ENCODE measurements at regions not wholly inside any gene's neighbourhood (a gene's known extent, or its start where the extent isn't known, plus 50 kb on each side); places are given as distances from the start of the nearest gene placed in this dataset.
"Not testable (repeated sequence)": the region's sequence is repeated elsewhere in the genome, so short reads cannot be mapped to it uniquely, and the experiment has no call there.

DNA sequence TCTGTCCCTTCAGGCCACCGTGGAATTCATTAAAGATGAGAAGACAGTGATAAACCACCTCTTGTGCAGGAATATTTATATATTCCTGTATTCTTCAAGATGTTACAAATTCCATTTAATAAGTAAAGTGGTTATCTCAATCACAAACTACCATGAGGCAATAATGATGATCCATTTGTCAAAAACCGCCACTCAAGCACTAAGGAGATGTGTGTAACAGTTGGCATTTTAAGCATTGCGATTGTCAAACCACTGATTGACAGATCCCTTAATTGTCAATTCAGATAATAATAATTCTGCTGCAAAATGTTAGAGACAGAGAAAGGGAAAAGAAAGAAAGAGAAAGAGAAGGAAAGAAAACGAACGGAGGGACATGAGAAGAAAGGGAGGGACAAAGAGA, 476.1 kb upstream of the RBFOX1 start:
- no peak for DNase-seq (ENCODE audit: low read depth)

DNA sequence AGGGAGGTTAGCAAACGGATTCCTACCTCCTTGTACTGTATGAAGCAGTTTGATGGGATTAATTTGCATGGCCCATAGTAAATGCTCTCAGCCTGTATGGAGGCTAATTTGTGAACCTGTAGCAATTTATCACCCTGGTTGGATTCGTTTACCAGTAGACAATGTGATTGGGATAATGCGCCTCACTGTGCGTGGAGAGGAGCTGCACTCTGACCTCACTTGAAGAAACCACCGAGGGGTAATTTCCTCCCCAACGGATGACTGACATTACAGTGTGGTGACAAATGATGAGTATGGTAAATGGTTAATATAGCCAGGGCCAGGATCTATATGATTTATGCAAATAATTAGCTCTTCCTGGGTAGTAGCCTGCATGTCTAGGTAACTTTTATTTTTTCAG, 479.1 kb upstream of the RBFOX1 start:
- DNase-seq (ENCODE audit: low read depth): no peak

DNA sequence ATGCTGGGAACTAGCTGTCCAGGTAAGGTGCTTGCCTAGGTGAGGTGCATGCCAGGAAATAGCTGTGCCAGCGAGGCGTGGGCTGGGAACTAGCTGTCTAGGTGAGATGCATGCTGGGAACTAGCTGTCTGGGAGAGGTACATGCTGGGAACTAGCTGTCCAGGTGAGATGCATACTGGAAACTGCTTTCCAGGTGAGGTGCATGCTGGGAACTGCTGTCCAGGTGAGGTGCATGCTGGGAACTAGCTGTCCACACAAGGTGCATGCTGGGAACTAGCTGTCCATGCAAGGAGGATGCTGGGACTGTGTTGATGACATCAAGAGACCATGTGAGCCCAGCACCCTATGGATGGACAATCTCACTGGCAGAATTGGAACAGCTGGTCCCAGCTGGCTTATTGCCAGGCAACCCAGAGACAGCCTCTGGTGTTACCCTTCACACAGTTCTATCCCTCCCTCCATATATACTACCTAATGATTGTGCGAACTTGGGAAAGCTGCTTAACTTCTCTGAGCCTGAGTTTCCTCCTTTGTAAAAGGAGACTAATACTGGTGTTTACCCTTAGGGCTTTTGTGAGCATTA, 479.9 kb upstream of the RBFOX1 start:
- DNase-seq (ENCODE audit: low read depth): no peak

DNA sequence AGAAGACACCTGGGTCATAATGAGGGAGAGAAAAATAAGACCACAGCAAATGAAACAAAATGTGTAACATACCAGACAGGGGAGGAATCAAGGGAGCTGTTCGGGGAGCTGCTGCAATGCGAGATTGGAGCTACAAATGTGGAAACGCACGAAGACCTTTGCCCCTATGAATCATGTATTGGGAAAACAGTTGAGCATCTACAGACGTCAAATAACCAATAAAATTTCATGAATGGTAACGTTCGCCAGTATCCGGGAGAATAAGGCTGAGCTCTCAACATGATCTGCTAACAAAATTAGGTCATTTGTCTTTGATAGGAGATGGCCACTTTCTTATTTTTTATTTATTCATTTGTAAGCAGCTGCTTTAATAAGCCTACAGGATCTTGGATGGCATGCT, 486.2 kb upstream of the RBFOX1 start:
- DNase-seq (ENCODE audit: low read depth): no peak

DNA sequence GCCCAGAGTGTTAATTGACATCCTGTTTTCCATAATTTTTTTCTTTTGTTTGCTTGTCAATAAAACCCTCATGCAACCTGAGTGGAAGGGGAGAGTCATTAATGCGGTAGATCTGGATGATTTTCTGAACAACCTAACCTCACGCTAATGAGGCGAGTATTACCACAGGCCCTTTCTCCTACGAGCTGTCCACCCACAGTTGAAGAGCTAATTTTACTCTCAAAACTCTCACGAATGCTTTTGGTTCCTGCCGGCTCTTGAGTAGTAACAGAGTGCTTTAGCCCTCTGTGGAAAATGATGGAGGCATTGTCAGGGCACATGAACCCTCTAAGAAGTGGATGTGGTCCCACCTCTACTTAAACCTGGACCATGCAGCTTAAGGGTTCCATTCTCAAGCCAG, 491.3 kb upstream of the RBFOX1 start:
- no peak for DNase-seq (ENCODE audit: low read depth)

DNA sequence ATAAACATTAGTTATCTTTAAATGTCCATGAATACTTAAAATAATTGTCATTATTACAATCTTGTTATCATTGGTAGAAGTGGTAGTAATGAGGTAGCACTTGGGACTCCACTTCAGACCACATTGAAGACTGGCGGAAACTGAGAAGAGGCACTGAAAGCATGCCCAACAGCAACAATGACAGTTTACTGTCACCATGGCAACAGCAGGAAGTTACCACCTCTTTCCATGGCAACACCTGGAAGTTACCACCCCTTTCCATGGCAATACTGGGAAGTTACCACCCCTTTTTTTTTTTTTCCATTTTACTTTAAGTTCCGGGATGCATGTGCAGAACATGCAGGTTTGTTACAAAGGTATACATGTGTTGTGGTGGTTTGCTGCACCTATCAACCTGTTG, 494.9 kb upstream of the RBFOX1 start:
- DNase-seq (ENCODE audit: low read depth): no peak

DNA sequence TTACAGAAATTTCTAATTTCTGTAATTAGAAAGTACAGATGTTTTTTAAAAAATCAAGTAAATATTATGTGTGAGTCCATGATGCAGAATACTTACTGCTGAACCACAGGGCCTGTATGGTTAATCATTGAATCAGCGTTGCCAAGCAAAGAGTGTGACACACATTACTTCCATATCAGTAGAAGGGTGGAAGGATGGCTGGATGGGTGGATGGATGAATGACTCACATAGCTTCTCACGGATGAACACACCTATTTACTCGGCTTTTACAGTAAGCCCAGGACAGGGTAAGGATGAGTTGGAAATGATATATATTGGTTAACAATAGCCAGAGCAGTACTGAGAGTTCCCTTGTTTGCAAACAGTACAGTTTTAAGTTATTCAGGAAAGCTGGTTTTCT, 495.9 kb upstream of the RBFOX1 start:
- DNase-seq (ENCODE audit: low read depth): no peak

DNA sequence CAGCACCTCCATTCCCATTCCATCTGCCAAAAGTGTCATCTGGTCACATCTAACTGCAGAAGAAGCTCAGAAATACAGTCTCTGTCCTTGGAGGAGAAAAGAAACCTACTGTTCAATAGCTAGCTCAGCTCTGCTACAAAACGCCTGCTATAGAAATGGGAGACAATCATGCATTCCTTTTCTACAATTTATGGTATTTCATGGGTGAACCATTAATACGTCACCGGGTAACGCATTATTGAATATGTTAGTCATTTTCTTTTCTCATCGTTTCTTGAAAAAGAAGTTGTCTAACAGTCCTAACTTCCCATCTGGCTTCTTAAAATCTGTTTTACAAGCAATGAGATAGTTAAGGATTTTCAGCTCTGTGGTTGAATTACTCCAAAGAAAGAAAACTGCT, 496.7 kb upstream of the RBFOX1 start:
- no peak for DNase-seq (ENCODE audit: low read depth)

DNA sequence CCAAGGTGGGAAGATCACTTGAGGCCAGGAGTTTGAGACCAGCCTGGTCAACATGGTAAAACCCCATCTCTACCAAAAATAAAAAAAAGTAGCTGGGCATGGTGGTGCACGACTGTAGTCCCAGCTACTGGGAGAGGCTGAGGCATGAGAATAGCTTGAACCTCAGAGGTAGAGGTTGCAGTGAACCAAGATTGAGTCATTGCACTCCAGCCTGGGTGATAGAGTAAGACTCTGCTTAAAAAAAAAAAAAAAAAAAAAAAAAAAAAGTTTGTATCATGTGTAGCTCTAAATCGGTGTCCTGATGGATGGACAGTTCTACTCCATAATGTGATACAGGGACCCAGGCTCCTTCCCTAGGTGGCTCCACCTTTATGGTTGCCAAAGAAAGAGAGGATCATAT, 497.1 kb upstream of the RBFOX1 start:
- DNase-seq (ENCODE audit: low read depth): no peak

DNA sequence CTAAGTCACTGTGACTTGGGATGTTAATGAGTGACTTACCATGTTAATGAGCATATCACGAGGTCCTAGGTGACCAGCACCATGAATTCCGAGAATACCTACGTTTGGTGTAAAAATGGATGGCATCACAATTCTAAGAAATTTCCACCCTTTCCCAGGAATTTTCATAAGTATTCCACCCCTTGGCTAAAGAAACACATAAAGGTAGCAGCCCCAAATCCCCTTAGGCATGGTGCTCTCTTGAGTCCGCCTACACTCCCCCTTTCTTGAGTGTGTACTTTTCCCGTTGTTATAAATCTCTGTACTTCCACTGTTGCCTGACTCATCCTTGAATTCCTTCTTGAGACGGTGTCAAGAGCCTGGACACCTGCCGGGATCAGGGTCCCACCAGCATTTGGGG, 504.0 kb upstream of the RBFOX1 start:
- no peak for DNase-seq (ENCODE audit: low read depth)

DNA sequence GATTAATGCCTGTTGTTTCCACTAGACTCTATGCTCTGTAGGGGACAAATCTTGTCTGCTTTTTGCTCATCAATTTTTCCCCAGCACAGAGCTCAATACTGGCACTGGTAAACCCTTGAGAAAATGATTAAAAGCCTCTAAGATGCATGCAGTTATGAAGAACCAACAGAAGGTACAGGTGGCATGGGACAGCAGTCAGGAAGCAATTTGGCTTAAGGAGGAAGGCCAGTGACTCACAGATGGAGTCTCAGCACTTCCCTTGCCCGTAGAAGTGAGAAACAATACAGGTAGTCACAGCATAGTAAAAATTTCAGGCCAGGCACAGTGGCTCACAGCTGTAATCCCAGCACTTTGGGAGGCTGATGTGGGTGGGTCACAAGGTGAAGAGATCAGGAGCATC, 504.7 kb upstream of the RBFOX1 start:
- DNase-seq (ENCODE audit: low read depth): no peak

DNA sequence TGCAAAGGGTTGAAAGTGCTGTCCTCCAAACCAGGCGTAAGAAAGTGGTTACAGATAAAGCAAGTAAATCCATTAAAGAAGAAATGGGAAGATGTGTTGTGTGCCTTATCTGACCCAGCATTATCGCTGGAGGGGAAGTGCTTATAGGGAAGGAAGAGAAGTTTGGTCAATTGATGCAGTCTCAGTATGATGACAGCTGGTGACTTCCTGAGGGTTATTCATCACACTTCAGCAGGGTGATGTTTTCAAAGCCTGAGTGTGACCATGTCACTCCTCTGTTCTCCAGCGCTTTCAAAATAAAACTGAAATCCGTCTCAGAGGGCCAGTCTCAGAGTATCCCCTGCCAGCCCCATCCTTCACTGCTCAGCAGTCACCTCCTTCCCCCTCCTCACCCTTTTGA, 505.4 kb upstream of the RBFOX1 start:
- DNase-seq (ENCODE audit: low read depth): no peak

DNA sequence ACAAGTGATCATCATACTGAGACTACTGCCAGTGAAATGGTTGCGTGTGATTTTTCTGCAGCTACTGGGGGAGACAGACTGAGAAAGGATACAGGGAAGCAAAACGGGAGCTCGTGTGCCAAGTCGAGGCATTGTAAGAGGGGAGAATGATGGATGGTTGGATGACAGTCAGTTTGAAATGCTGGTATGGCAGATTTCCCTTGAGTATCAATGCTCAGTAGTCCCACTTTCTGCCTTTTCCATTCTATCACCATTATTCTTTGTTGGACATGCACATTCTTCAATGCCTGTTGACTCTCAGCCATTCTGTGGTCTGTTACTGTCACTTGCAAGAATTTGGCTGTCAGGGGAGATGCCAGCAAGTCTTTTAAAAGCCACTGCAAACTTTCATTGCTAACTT, 510.6 kb upstream of the RBFOX1 start:
- DNase-seq (ENCODE audit: low read depth): no peak

DNA sequence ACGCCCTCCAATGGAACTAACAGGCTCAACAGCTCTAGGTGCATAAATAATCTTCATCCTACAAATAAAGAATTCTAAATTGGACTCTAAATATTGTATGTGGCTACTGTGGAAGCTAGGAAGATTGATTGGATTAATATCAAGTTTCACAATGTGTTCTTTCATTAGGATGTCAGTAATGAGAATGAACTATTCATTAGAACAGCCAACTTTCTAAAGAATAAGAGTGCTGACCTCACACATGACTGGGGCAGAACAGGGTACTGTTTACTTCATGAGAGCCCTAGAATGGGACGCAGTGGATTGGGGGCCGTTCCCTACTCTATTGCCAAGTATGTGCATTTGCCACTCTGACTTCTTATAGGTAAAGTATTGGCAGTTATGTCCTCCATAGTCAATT, 528.2 kb upstream of the RBFOX1 start:
- no peak for DNase-seq (ENCODE audit: low read depth)

DNA sequence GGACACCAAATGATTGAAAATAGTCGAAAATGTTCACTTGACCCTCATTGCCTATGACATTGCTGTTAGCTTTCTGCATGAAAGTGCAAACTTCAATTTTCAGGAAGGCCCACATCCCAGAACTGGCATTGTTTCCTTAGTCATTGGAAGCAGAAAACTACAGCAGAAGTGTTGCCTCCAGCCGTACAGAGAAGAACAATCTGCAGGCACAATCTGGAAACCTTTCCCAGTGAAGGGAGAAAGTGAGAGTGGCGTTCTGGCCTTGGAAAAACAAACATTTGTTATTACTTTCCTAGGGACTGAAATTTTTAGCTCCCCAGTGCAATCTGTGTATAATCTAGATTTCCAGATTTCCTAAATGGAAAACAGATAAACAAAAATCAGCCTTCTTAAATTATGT, 529.5 kb upstream of the RBFOX1 start:
- no peak for DNase-seq (ENCODE audit: low read depth)

DNA sequence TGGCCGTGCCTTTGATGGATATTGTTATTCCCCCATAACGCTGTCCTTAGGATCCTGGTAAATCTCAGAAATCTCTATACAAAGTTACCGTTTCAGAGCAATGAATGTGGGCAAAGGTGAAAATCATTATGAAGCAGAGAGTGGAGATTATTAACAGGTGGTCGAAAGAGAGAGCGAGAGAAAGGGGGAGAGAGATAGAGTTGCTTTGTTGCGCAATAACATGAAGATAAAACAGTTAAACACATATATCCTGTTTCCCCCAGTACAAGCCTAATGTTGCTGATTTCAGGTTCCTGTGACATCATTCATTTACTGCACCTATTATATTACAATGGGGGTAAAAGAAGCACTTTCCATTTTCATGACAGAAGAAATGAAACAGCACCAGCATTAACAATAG, 535.4 kb upstream of the RBFOX1 start:
- no peak for DNase-seq (ENCODE audit: low read depth)

DNA sequence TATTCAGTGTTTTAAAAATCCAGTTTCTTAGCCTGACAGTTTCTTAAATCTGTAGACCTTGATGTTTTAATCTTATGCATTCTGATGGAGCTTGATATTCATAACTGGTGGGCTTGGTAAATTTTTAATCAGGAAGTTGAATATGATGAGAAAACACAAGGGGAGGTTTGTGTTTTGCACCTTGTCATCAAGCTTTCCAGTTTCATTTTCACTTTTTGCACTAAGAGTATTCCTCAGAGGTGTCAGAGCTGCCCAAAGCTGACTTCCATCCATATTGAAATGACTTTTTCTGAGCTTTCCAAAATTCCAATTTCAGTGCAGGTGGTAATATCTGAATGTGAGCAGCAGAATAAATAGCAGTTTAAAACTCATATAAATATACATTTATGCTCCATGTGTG, 555.0 kb upstream of the RBFOX1 start:
- no peak for DNase-seq (ENCODE audit: low read depth)

DNA sequence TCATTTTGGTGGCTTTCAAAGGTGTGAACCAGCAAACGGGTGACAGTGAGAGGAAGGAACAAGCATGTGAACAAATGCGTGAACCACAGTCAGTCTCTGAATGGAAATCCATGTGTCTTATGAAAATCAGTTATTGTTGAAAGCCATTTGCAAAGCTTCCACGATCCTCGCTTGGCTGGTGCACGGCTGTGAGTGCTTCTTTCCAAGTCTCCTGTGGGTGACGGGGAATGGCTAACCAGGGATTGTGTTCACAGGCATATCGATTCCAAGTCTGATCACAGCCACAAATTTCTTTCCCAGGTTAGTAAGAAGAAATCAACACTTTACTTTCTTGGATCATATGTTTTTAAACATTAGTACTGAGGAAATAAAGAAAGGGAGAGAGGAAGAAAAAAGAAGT, 556.9 kb upstream of the RBFOX1 start:
- no peak for DNase-seq (ENCODE audit: low read depth)

DNA sequence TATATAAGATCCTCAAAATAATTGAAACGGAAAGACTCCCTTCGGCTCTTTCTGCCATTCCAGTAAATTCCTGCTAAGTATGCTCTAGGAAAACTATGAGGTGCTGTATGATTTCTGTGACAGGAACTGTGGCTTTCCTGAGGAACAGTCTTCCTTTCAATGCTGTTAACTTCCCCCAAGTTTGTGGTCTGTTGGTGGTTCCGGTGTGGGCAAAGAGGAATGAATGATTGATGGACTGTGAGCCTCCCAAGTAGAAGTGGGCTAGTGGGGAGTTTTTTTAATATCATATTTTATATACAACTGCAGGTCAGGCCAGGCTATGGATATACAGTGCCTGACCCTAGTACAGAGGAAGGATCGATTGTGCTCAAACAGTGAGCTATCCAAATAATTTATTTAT, 560.7 kb upstream of the RBFOX1 start:
- no peak for DNase-seq (ENCODE audit: low read depth)

DNA sequence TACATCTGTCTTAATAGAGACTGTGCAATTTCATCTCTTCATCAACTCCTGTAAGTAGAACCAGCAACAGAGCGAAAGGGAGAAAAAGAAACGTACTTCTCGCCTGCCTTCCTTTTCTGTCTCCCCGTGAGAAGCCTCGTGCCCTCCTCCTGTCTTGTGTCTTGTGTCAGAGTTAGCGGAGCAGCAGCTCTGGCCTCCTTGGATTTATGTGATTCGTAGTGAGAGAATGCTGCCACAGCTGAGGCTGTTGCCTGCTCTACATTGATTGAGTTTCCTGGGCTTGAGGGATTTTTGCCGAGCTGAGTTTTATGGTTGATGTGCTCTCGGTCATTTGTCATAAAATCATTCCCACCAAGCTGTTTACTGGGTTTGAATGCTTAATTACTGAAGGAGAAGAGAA, 579.1 kb upstream of the RBFOX1 start:
- no peak for DNase-seq (ENCODE audit: low read depth)

DNA sequence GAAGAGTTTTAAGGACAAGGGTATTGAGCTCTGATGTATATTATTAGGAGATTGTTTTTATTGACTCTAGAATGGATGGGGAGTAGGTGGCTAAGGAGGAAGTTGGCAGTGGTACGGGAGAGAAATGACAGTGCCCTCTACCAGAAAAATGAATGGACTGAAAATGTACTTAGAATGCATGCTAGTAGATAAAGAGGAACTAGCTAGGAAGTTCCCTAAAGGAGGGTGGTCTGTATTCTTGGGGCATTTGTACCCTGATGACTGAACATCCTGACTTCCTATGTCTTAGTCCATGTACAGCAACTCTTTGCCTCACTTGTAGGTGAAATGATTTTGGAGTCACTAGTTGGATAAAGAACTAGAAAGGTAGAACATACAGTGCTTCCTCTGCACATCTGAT, 581.5 kb upstream of the RBFOX1 start:
- no peak for DNase-seq (ENCODE audit: low read depth)

DNA sequence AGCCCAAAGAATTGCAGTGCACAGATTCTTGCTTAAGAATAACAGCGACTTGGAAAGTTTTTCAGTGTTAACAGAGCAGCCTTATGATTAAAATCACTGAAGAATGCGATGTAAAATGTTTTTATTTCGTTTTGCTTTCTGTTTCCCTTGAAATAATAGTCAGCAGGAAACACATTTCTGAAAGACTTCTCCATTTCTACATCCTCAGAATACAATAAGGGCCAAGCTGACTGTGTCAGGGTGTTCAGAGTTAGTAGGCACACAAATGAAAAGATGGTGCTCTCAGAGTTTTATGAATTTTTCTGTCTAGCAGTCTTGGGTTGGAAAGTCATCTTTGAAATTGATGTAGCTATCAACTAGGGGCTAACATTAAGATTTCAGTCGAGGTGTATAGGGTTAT, 582.9 kb upstream of the RBFOX1 start:
- DNase-seq (ENCODE audit: low read depth): no peak

DNA sequence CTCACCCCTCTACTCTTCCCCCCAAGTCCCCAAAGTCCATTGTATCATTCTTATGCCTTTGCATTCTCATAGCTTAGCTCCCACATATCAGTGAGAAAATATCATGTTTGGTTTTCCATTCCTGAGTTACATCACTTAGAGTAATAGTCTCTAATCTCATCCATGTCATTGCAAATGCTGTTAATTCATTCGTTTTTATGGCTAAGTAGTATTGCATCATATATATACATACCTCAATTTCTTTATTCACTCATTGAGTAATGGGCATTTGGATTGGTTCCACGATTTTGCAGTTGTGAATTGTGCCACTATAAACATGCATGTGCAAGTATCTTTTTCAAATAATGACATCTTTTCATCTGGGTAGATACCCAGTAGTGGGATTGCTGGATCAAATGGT, 596.3 kb upstream of the RBFOX1 start:
- not testable (repeated sequence) for DNase-seq (ENCODE audit: low read depth)

DNA sequence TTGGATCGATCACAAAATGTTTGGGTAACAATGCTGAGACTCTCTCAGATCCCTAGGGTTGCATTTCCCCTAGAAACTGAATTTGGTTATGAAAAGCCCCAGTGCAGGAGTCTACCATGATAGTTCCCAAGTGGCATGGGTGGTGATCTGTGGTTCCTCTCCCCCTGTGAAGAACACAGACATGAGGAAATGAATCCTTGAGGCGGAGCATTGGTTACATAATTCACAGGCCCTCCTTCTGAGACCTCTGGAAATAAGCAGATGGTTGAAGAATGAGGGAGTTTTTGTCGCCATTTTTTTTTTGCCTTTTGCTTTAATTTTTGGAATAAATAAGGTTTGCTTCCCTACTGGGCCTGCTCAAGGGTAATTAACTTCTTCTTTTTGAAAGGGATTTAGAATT, 597.0 kb upstream of the RBFOX1 start:
- DNase-seq (ENCODE audit: low read depth): no peak

DNA sequence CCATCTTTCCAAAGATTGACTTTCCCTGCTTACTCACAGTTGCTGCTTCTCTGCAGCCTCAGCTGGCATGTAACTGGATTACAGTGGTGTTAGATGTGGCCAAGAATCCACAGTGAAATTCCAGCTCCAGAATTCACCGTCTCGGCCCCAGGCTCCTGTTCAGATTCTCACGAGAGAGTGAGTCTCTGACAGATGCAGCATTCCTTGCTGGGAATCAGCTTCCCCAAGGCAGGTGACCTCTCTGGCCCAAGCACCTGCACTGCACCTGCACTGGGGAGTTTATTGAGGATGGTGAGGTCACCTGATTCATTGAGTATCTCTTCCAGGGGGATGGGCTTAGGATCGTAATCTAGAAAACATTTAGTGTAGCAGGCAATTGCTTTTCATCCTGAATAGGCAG, 600.5 kb upstream of the RBFOX1 start:
- no peak for DNase-seq (ENCODE audit: low read depth)

All from activated T-helper 9 cell treated with anti-CD3 and anti-CD28 coated beads, Interleukin-2, amount 50 U/mL, for 16 hours (primary cell).